GM06990 (cell line): ENCODE measurements at regions not wholly inside any gene's neighbourhood (a gene's known extent, or its start where the extent isn't known, plus 50 kb on each side); places are given as distances from the start of the nearest gene placed in this dataset.
"Not testable (repeated sequence)": the region's sequence is repeated elsewhere in the genome, so short reads cannot be mapped to it uniquely, and the experiment has no call there.

Experiments used
- DNase-seq: peaks from one replicate; pipeline ENCODE4 v3.0.0-alpha.2; 2011; ENCODE audit not compliant: insufficient read length; ENCODE audit errors: extremely low read depth
- H3K27me3 ChIP-seq: replicated peaks from 2 replicates; pipeline ENCODE4 v1.6.0; 2011; ENCODE audit warnings: low read length; ENCODE audit not compliant: control insufficient read depth, insufficient read depth
- H3K36me3 ChIP-seq: 2 replicates; pipeline ENCODE4 v1.5.1; 2011; ENCODE audit warnings: low read length; ENCODE audit not compliant: control insufficient read depth, insufficient read depth
- H3K4me3 ChIP-seq: replicated peaks from 2 replicates; pipeline ENCODE4 v1.5.1; 2011; ENCODE audit warnings: low read depth, mild to moderate bottlenecking, control low read depth, low read length
- TF ChIP-seq, protein P1 (sequence below): IDR thresholded peaks from 2 replicates; pipeline ENCODE4 v1.5.1; 2011; ENCODE audit warnings: low read length, control low read depth, mild to moderate bottlenecking, inconsistent platforms; ENCODE audit not compliant: insufficient read depth, poor library complexity, severe bottlenecking

DNA sequence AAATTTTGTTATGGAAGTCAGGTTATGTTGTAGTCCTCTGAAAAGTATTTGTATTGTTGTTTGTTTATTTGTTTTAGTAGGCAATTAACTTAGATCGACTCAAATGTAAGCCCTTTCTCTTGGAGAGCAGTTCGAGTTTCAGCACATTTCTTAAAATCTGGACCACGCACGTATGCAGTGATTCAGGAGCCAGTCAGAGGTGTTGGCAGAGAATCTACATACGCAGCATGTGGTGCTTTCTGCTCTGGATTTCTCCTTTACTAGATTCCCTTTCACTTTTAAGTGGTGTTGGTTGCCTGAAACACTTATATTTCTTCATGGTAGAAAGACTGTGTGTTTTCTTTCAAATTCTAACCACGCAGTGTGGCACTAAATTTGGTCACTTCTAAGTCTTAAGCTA is 773.9 kb upstream of the LRATD1 start:
- no peak for DNase-seq
- TF ChIP-seq, protein P1, sequence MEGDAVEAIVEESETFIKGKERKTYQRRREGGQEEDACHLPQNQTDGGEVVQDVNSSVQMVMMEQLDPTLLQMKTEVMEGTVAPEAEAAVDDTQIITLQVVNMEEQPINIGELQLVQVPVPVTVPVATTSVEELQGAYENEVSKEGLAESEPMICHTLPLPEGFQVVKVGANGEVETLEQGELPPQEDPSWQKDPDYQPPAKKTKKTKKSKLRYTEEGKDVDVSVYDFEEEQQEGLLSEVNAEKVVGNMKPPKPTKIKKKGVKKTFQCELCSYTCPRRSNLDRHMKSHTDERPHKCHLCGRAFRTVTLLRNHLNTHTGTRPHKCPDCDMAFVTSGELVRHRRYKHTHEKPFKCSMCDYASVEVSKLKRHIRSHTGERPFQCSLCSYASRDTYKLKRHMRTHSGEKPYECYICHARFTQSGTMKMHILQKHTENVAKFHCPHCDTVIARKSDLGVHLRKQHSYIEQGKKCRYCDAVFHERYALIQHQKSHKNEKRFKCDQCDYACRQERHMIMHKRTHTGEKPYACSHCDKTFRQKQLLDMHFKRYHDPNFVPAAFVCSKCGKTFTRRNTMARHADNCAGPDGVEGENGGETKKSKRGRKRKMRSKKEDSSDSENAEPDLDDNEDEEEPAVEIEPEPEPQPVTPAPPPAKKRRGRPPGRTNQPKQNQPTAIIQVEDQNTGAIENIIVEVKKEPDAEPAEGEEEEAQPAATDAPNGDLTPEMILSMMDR, result no peak
- H3K36me3 ChIP-seq, result no peaks in the 10 kb centered on the region
- H3K4me3 ChIP-seq, result no peak overlapping the region; the same call in 1 of the 2 replicates
- no peaks in the 10 kb centered on the region for H3K27me3 ChIP-seq

- not testable (repeated sequence) for H3K4me3 ChIP-seq, DNase-seq, H3K27me3 ChIP-seq, H3K36me3 ChIP-seq
These were observed 764.2 kb upstream of the LRATD1 start for GRCh38 chr2:13868275-13868674.

DNA sequence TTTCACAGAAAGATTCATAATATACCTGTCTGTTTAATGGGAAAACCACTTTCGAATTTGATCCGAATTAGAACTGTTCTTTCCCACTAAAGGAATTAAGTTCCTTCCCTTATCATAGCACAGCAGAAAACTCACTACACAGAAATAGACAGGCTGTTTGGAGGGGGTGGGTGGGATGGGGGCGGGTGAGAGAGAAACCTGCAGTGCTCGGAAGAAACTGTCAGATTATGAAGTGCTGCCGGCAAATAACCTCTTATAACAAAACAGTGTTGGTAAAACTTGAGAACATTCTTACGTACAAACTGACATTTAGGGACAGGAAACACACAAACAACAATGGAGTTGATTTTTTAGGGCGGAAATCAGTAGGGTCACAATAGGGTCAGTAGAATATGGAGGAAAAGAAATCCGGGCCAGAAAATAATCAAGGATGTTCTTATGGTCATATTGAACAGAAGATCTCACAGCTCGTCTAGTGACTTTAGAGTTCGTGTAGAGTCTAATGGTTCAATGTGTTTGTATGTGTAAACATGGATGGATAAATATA is 756.0 kb upstream of the LRATD1 start:
- TF ChIP-seq, protein P1, result no peak
- H3K27me3 ChIP-seq, result no peaks in the 10 kb centered on the region
- H3K36me3 ChIP-seq, result no peaks in the 10 kb centered on the region
- H3K4me3 ChIP-seq, result no peak overlapping the region
- no peak for DNase-seq

DNA sequence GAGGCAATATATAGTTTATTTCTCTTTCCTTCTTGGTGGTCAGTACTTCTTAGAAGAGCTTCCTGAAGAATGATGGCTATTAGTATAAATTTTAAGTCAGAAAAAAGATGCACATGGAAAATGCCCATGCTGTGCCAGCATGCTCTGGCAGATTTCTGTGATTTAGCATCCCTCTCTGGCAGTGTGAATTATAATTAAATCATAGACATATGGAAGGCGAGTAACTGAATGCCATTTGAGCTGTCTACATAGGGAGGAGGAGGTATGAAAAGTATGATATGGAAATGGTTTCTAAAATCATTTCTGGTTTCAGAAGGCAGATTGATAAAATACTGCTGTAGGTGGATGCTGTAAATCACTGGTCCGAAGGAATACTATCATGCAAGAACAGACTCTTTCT is 754.9 kb upstream of the LRATD1 start:
- TF ChIP-seq, protein P1, result no peak

GRCh38 chr2:13884291-13884976 is 748.1 kb upstream of the LRATD1 start:
- Histone ChIP-seq H3K27me3 (no peaks in the 10 kb centered on the region), H3K36me3 (no peaks in the 10 kb centered on the region), H3K4me3 (no peak overlapping the region)
- TF ChIP-seq, protein P1, result no peak
- DNase-seq, result no peak

More for the DNA sequence above, 754.9 kb upstream of the LRATD1 start:
- H3K4me3 ChIP-seq, result no peak overlapping the region
- no peaks in the 10 kb centered on the region for H3K36me3 ChIP-seq
- H3K27me3 ChIP-seq, result no peaks in the 10 kb centered on the region
- no peak for DNase-seq

- Histone ChIP-seq H3K27me3 (no peaks in the 10 kb centered on the region), H3K36me3 (no peaks in the 10 kb centered on the region), H3K4me3 (no peak overlapping the region)
- DNase-seq, result no peak
- TF ChIP-seq, protein P1, result no peak
These were observed 731.0 kb upstream of the LRATD1 start for GRCh38 chr2:13901526-13901925.
